GM23338 (cell line): ENCODE measurements at regions not wholly inside any gene's neighbourhood (a gene's known extent, or its start where the extent isn't known, plus 50 kb on each side); places are given as distances from the start of the nearest gene placed in this dataset.

ENCODE experiments used
- ATAC-seq: fragments of 200-7000 bp; cut with Tn5 transposase; 3 replicates; pipeline ENCODE4 v1.9.1; 2020
- DNase-seq: peaks from one replicate; pipeline ENCODE4 v3.0.0-alpha.2; 2015; ENCODE audit warnings: low spot score
- H2AFZ ChIP-seq: fragments of 200-600 bp; sonication (generic); 2 replicates; pipeline ENCODE4 v1.8.0; 2016; ENCODE audit warnings: antibody characterized with exemption, mild to moderate bottlenecking, moderate library complexity
- H3F3A ChIP-seq: fragments of 200-600 bp; sonication (generic); replicated peaks from 2 replicates; pipeline ENCODE4 v1.8.0; 2017; ENCODE audit warnings: antibody characterized with exemption, mixed run types, low read depth
- H3K27ac ChIP-seq: fragments of 200-600 bp; sonication (generic); 2 replicates; pipeline ENCODE4 v1.6.1; 2016; ENCODE audit warnings: low read depth
- H3K27me3 ChIP-seq: fragments of 200-600 bp; sonication (generic); 2 replicates; pipeline ENCODE4 v1.8.0; 2016; ENCODE audit warnings: mild to moderate bottlenecking, mixed run types, moderate library complexity; ENCODE audit not compliant: insufficient read depth
- H3K36me3 ChIP-seq: fragments of 200-600 bp; sonication (generic); 2 replicates; pipeline ENCODE4 v1.8.0; 2016; ENCODE audit warnings: mild to moderate bottlenecking; ENCODE audit not compliant: insufficient read depth
- H3K4me1 ChIP-seq: fragments of 200-600 bp; sonication (generic); 2 replicates; pipeline ENCODE4 v1.8.0; 2016; ENCODE audit warnings: mild to moderate bottlenecking, moderate library complexity; ENCODE audit not compliant: insufficient read depth
- H3K4me2 ChIP-seq: fragments of 200-600 bp; sonication (generic); 2 replicates; pipeline ENCODE4 v1.7.1; 2017; ENCODE audit warnings: mixed run types
- H3K4me3 ChIP-seq: fragments of 200-600 bp; sonication (generic); 2 replicates; pipeline ENCODE4 v1.6.1; 2016; ENCODE audit warnings: mixed run types
- H3K79me2 ChIP-seq: fragments of 200-600 bp; sonication (generic); replicated peaks from 2 replicates; pipeline ENCODE4 v1.8.0; 2017; ENCODE audit warnings: mild to moderate bottlenecking; ENCODE audit not compliant: insufficient read depth
- H3K9me2 ChIP-seq: fragments of 200-600 bp; sonication (generic); 2 replicates; pipeline ENCODE4 v1.8.0; 2017; ENCODE audit not compliant: insufficient read depth
- H4K20me1 ChIP-seq: fragments of 200-600 bp; sonication (generic); replicated peaks from 2 replicates; pipeline ENCODE4 v1.8.0; 2017; ENCODE audit warnings: mild to moderate bottlenecking; ENCODE audit not compliant: insufficient read depth
- H3K27ac Mint-ChIP-seq: 2 replicates; pipeline ENCODE4 v1.8.0; 2020; ENCODE audit warnings: inconsistent platforms, mild to moderate bottlenecking, moderate library complexity, mixed read lengths
- H3K27me3 Mint-ChIP-seq: 3 replicates; pipeline ENCODE4 v1.8.0; 2022; ENCODE audit warnings: low read depth, mild to moderate bottlenecking, moderate library complexity, mixed read lengths, inconsistent platforms; ENCODE audit not compliant: insufficient read depth, poor library complexity
- H3K36me3 Mint-ChIP-seq: 3 replicates; pipeline ENCODE4 v1.8.0; 2021; ENCODE audit warnings: low read depth, mild to moderate bottlenecking, inconsistent platforms, moderate library complexity, mixed read lengths
- H3K4me1 Mint-ChIP-seq: 3 replicates; pipeline ENCODE4 v1.8.0; 2020; ENCODE audit warnings: mild to moderate bottlenecking, inconsistent platforms, mixed read lengths
- H3K4me3 Mint-ChIP-seq: 3 replicates; pipeline ENCODE4 v1.8.0; 2021; ENCODE audit warnings: moderate library complexity, mild to moderate bottlenecking, inconsistent platforms, mixed read lengths
- H3K9me3 Mint-ChIP-seq: 3 replicates; pipeline ENCODE4 v1.8.0; 2020; ENCODE audit warnings: moderate library complexity, mild to moderate bottlenecking, inconsistent platforms, mixed read lengths
- CREB1 ChIP-seq: fragments of 250-450 bp; sonication (Bioruptor Pico); IDR thresholded peaks from 2 replicates; pipeline ENCODE4 v1.5.0; 2020; ENCODE audit warnings: low read depth, mild to moderate bottlenecking, moderate library complexity
- CTCF ChIP-seq, 2 experiments: fragments of 200-600 bp in 1 of 2; sonication (generic) in 1 of 2; conservative IDR thresholded peaks; 2 replicates each; pipeline versions ENCODE4 v1.5.1 to v1.6.1; 2016 to 2017; ENCODE audit warnings: antibody characterized with exemption in 2 of 2, low read depth in 2 of 2, mild to moderate bottlenecking in 2 of 2, moderate library complexity in 1 of 2
- ETS1 ChIP-seq: IDR thresholded peaks from 2 replicates; pipeline ENCODE4 v1.6.1; 2016; ENCODE audit warnings: antibody characterized with exemption
- EZH2 ChIP-seq: fragments of 200-600 bp; sonication (generic); IDR thresholded peaks from one replicate; pipeline ENCODE4 v1.8.0; 2017; ENCODE audit warnings: antibody characterized with exemption, mild to moderate bottlenecking, low read depth; ENCODE audit not compliant: unreplicated experiment
- EZH2phosphoT487 ChIP-seq: fragments of 200-600 bp; sonication (generic); IDR thresholded peaks from one replicate; pipeline ENCODE4 v1.8.1; 2018; ENCODE audit warnings: antibody characterized with exemption; ENCODE audit not compliant: unreplicated experiment
- JUNB ChIP-seq: IDR thresholded peaks from one replicate; pipeline ENCODE4 v1.6.1; 2016; ENCODE audit warnings: antibody characterized with exemption; ENCODE audit not compliant: unreplicated experiment
- NANOG ChIP-seq: IDR thresholded peaks from 2 replicates; pipeline ENCODE4 v1.6.1; 2016; ENCODE audit warnings: antibody characterized with exemption, borderline replicate concordance
- POLR2AphosphoS5 ChIP-seq: IDR thresholded peaks from 2 replicates; pipeline ENCODE4 v1.6.1; 2016; ENCODE audit warnings: antibody characterized with exemption, low read depth
- STAT1 ChIP-seq: IDR thresholded peaks from one replicate; pipeline ENCODE4 v1.6.1; 2016; ENCODE audit warnings: antibody characterized with exemption; ENCODE audit not compliant: unreplicated experiment
- ZNF331 ChIP-seq: fragments of 250-450 bp; sonication (Bioruptor Pico); IDR thresholded peaks from 2 replicates; pipeline ENCODE4 v1.5.0; 2020; ENCODE audit warnings: low read depth, mild to moderate bottlenecking, moderate library complexity
- TF ChIP-seq, protein P1 (sequence below): IDR thresholded peaks from one replicate; pipeline ENCODE4 v1.6.1; 2018; ENCODE audit warnings: antibody characterized with exemption; ENCODE audit not compliant: unreplicated experiment

DNA sequence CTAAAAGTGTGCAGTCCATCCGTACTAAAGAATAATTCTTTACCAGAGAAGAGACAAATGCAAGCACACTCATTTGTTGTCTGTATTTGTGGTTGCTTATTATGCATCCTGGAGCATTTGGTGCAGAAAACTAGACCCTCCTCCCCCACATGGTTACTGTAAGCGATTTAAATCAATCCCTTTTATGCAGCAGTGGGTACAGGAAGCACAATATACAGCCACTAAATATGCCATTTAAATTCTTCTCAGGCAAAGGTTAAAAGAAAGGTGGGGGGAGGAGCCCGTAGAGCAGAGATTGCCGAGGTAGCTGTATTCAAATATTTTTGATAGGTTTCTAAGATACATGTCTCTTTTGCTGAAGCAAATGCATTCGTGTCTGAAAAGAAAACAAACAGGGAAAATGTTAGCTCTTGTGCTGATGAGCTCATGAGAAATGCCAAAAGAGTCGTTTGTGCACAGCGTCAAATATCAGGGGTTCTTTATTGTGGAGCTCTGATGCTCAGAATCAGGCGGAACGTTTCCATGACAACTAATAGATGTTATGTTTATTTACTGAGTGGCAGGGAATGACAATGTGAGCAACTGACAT, 131.3 kb upstream of the NPVF start (continued):
- TF ChIP-seq EZH2phosphoT487 (no peak), ETS1 (no peak), EZH2 (no peak)

- H3K27ac ChIP-seq: no peak overlapping the region
- no peaks in the 10 kb centered on the region for H3K79me2 ChIP-seq
- H3K4me3 Mint-ChIP-seq: no peak overlapping the region
- no peaks in the 10 kb centered on the region for H3F3A ChIP-seq
- H3K27me3 ChIP-seq: no peaks in the 10 kb centered on the region
- no peak for ATAC-seq
- H3K27me3 Mint-ChIP-seq: peaks cover 2% of the 10 kb centered on the region
- TF ChIP-seq NANOG (no peak), POLR2AphosphoS5 (no peak), CREB1 (CRISPR knock-in tag) (no peak), EZH2 (no peak), ZNF331 (CRISPR knock-in tag) (no peak), JUNB (no peak)
- TF ChIP-seq, protein P1, sequence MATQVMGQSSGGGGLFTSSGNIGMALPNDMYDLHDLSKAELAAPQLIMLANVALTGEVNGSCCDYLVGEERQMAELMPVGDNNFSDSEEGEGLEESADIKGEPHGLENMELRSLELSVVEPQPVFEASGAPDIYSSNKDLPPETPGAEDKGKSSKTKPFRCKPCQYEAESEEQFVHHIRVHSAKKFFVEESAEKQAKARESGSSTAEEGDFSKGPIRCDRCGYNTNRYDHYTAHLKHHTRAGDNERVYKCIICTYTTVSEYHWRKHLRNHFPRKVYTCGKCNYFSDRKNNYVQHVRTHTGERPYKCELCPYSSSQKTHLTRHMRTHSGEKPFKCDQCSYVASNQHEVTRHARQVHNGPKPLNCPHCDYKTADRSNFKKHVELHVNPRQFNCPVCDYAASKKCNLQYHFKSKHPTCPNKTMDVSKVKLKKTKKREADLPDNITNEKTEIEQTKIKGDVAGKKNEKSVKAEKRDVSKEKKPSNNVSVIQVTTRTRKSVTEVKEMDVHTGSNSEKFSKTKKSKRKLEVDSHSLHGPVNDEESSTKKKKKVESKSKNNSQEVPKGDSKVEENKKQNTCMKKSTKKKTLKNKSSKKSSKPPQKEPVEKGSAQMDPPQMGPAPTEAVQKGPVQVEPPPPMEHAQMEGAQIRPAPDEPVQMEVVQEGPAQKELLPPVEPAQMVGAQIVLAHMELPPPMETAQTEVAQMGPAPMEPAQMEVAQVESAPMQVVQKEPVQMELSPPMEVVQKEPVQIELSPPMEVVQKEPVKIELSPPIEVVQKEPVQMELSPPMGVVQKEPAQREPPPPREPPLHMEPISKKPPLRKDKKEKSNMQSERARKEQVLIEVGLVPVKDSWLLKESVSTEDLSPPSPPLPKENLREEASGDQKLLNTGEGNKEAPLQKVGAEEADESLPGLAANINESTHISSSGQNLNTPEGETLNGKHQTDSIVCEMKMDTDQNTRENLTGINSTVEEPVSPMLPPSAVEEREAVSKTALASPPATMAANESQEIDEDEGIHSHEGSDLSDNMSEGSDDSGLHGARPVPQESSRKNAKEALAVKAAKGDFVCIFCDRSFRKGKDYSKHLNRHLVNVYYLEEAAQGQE: no peak
- H3K36me3 ChIP-seq: no peaks in the 10 kb centered on the region
- no peaks in the 10 kb centered on the region for H3K9me3 Mint-ChIP-seq
- H3K27ac Mint-ChIP-seq: no peak overlapping the region
- H3K4me1 ChIP-seq: peaks cover 5% of the 10 kb centered on the region; the same call in 1 of the 2 replicates
- H3K4me3 ChIP-seq: no peak overlapping the region
- H3K4me1 Mint-ChIP-seq: peaks cover 8% of the 10 kb centered on the region; the same call in 2 of the 3 replicates
- H2AFZ ChIP-seq: 0 out of 2 replicates have a peak overlapping the region, but pooled peaks have one; percentile 29
- H3K4me2 ChIP-seq: no peak overlapping the region
- H4K20me1 ChIP-seq: no peaks in the 10 kb centered on the region
- H3K9me2 ChIP-seq: 0 out of 2 replicates have a peak, but pooled peaks cover 4% of the 10 kb centered on the region
- no peaks in the 10 kb centered on the region for H3K36me3 Mint-ChIP-seq
- DNase-seq: no peak
Observed at GRCh38 chr7:25360451-25360850, 132.2 kb upstream of the NPVF start.

DNA sequence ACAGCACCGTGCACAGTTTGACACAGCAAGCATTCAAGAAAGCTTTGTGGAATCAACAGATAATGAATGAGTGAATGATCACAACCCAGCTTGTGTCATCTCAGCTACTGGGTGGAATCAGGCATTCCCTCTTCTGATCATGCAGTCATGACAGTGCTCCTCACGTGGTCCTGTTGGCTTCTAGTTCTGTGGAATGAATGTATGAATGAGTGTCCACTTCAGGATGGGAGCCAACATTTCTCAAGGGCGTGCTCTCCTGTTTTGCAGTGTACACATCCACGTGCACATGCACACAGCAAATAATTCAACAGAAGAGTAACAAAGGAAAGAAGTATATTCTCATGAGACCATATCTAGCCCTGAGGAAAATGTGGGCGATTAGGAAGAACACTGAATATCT, 133.1 kb upstream of the NPVF start:
- H3F3A ChIP-seq: no peaks in the 10 kb centered on the region
- no peaks in the 10 kb centered on the region for H3K27me3 ChIP-seq
- H3K79me2 ChIP-seq: no peaks in the 10 kb centered on the region
- no peaks in the 10 kb centered on the region for H3K9me3 Mint-ChIP-seq
- no peak for ATAC-seq
- H3K4me3 Mint-ChIP-seq: no peak overlapping the region
- no peaks in the 10 kb centered on the region for H3K36me3 ChIP-seq
- H3K36me3 Mint-ChIP-seq: no peaks in the 10 kb centered on the region
- peaks cover 8% of the 10 kb centered on the region; the same call in 2 of the 3 replicates for H3K4me1 Mint-ChIP-seq
- H3K27me3 Mint-ChIP-seq: peaks cover 2% of the 10 kb centered on the region
- no peak overlapping the region for H3K27ac Mint-ChIP-seq
- peaks cover 5% of the 10 kb centered on the region; the same call in 1 of the 2 replicates for H3K4me1 ChIP-seq
- no peak overlapping the region for H2AFZ ChIP-seq
- no peaks in the 10 kb centered on the region for H4K20me1 ChIP-seq
- no peak overlapping the region for H3K4me2 ChIP-seq
- no peak for DNase-seq
- no peak overlapping the region for H3K4me3 ChIP-seq
- no peak overlapping the region for H3K27ac ChIP-seq
- 0 out of 2 replicates have a peak, but pooled peaks cover 7% of the 10 kb centered on the region for H3K9me2 ChIP-seq
- TF ChIP-seq ETS1 (no peak), EZH2phosphoT487 (no peak), STAT1 (no peak), CTCF (conservative IDR thresholded peaks at IDR 0.05; ENCODE audit: low read depth in 2 of 2) (no peak)
- TF ChIP-seq, protein P1: no peak
